Loucy (cell line): ENCODE measurements at regions not wholly inside any gene's neighbourhood (a gene's known extent, or its start where the extent isn't known, plus 50 kb on each side); places are given as distances from the start of the nearest gene placed in this dataset.

Source experiments
- H2AFZ ChIP-seq: fragments of 200-600 bp; sonication (generic); 2 replicates; pipeline ENCODE4 v1.6.0; 2016; ENCODE audit warnings: antibody characterized with exemption, mild to moderate bottlenecking, low read length, moderate library complexity
- H3F3A ChIP-seq: fragments of 200-600 bp; 2 replicates; pipeline ENCODE4 v1.6.0; 2016; ENCODE audit warnings: antibody characterized with exemption, low read depth, mild to moderate bottlenecking
- H3K27me3 ChIP-seq: fragments of 200-600 bp; sonication (generic); 2 replicates; pipeline ENCODE4 v1.6.1; 2014; ENCODE audit warnings: low read length, mild to moderate bottlenecking; ENCODE audit not compliant: insufficient read depth, poor library complexity, severe bottlenecking
- H3K36me3 ChIP-seq: fragments of 200-600 bp; sonication (generic); 2 replicates; pipeline ENCODE4 v1.6.1; 2016; ENCODE audit warnings: low read length; ENCODE audit not compliant: insufficient read depth
- H3K4me1 ChIP-seq: fragments of 200-600 bp; sonication (generic); 2 replicates; pipeline ENCODE4 v1.5.1; 2014; ENCODE audit warnings: low read length, mild to moderate bottlenecking; ENCODE audit not compliant: insufficient read depth, poor library complexity, severe bottlenecking
- H3K4me2 ChIP-seq: fragments of 200-600 bp; sonication (generic); 2 replicates; pipeline ENCODE4 v1.6.0; 2014; ENCODE audit warnings: antibody characterized with exemption, low read length, low read depth, mild to moderate bottlenecking; ENCODE audit not compliant: poor library complexity, severe bottlenecking
- H3K4me3 ChIP-seq: fragments of 200-600 bp; sonication (generic); 2 replicates; pipeline ENCODE4 v1.5.1; 2014; ENCODE audit warnings: low read length, mild to moderate bottlenecking, mixed read lengths; ENCODE audit not compliant: poor library complexity, severe bottlenecking
- H3K79me2 ChIP-seq: fragments of 200-600 bp; sonication (generic); 2 replicates; pipeline ENCODE4 v1.6.1; 2014; ENCODE audit warnings: low read length; ENCODE audit not compliant: insufficient read depth
- H3K9ac ChIP-seq: fragments of 200-600 bp; sonication (generic); 2 replicates; pipeline ENCODE4 v1.6.0; 2014; ENCODE audit warnings: mild to moderate bottlenecking, low read depth, low read length, moderate library complexity; ENCODE audit not compliant: poor library complexity, severe bottlenecking
- H3K9me2 ChIP-seq: fragments of 200-600 bp; sonication (generic); replicated peaks from 2 replicates; pipeline ENCODE4 v1.6.1; 2016; ENCODE audit warnings: low read depth, low read length, mixed read lengths
- H3K9me3 ChIP-seq: fragments of 200-600 bp; sonication (generic); 2 replicates; pipeline ENCODE4 v1.6.1; 2014; ENCODE audit warnings: mild to moderate bottlenecking, antibody characterized with exemption, low read length, low read depth; ENCODE audit not compliant: insufficient read depth
- H4K20me1 ChIP-seq: fragments of 200-600 bp; sonication (generic); 2 replicates; pipeline ENCODE4 v1.6.0; 2014; ENCODE audit warnings: antibody characterized with exemption, low read length, mild to moderate bottlenecking; ENCODE audit not compliant: insufficient read depth, poor library complexity, severe bottlenecking
- CTCF ChIP-seq: fragments of 200-600 bp; sonication (generic); conservative IDR thresholded peaks from 2 replicates; pipeline ENCODE4 v1.5.1; 2014; ENCODE audit warnings: mild to moderate bottlenecking, antibody characterized with exemption, low read length
- EZH2phosphoT487 ChIP-seq: fragments of 200-600 bp; IDR thresholded peaks from 2 replicates; pipeline ENCODE4 v1.6.1; 2018; ENCODE audit warnings: antibody characterized with exemption, mild to moderate bottlenecking, moderate library complexity, borderline replicate concordance

- Histone ChIP-seq H4K20me1 (no peaks in the 10 kb centered on the region), H3F3A (no peaks in the 10 kb centered on the region), H3K4me3 (no peak overlapping the region), H3K79me2 (no peaks in the 10 kb centered on the region), H3K4me2 (no peak overlapping the region), H3K9me3 (peaks cover 2% of the 10 kb centered on the region; the same call in 1 of the 2 replicates), H3K4me1 (no peaks in the 10 kb centered on the region), H3K27me3 (no peaks in the 10 kb centered on the region), H3K9ac (no peak overlapping the region), H3K9me2 (no peaks in the 10 kb centered on the region), H2AFZ (no peak overlapping the region), H3K36me3 (no peaks in the 10 kb centered on the region)
- TF ChIP-seq CTCF (no peak), EZH2phosphoT487 (no peak)
These were observed 254.5 kb upstream of the RARB start for GRCh38 chr3:25173606-25174005.

DNA sequence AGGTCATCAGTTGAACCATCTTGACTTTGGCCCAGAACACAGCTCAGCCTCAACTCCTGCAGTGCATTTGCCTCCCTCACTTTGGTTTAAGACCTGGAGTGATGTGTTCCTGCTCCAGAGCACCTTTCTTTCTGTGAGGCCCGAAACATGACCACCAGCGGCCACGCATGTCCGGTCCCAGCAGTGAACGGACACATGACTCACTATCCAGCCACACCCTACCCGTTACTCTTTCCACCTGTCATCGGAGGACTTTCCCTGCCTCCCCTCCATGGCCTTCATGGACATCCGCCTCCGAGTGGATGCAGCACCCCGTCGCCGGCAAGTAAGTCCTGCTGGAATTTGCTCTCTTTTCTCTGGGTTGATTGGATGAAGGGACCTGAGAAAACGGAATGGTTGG, 253.8 kb upstream of the RARB start:
- Histone ChIP-seq H3F3A (no peaks in the 10 kb centered on the region), H2AFZ (no peak overlapping the region), H3K9ac (no peak overlapping the region), H3K79me2 (no peaks in the 10 kb centered on the region), H4K20me1 (no peaks in the 10 kb centered on the region), H3K9me2 (no peaks in the 10 kb centered on the region), H3K4me3 (no peak overlapping the region), H3K4me1 (no peaks in the 10 kb centered on the region), H3K36me3 (no peaks in the 10 kb centered on the region), H3K27me3 (no peaks in the 10 kb centered on the region), H3K4me2 (no peak overlapping the region), H3K9me3 (no peaks in the 10 kb centered on the region)
- TF ChIP-seq EZH2phosphoT487 (no peak), CTCF (no peak)

- Histone ChIP-seq H3F3A (no peaks in the 10 kb centered on the region), H3K9me3 (no peaks in the 10 kb centered on the region), H3K27me3 (no peaks in the 10 kb centered on the region), H3K36me3 (no peaks in the 10 kb centered on the region), H2AFZ (no peak overlapping the region), H3K4me2 (no peak overlapping the region), H4K20me1 (no peaks in the 10 kb centered on the region), H3K9ac (no peak overlapping the region), H3K4me3 (no peak overlapping the region), H3K4me1 (no peaks in the 10 kb centered on the region), H3K79me2 (no peaks in the 10 kb centered on the region), H3K9me2 (no peaks in the 10 kb centered on the region)
- TF ChIP-seq CTCF (no peak), EZH2phosphoT487 (no peak)
These were observed 251.0 kb upstream of the RARB start for GRCh38 chr3:25177041-25177440.
